Testis (tissue), 2 donors: ENCODE measurements at regions not wholly inside any gene's neighbourhood (a gene's known extent, or its start where the extent isn't known, plus 50 kb on each side); places are given as distances from the start of the nearest gene placed in this dataset.

Experiments used
- POLR2A ChIP-seq: fragments of 450-650 bp; IDR thresholded peaks from one replicate; pipeline ENCODE4 v1.6.1; 2017; ENCODE audit warnings: antibody characterized with exemption, mild to moderate bottlenecking, moderate library complexity
- TF ChIP-seq, protein P1 (sequence below), 3 experiments: fragments of 450-650 bp in 2 of 3; fragments of 200-600 bp in 1 of 3; sonication (generic) in 1 of 3; IDR thresholded peaks; one replicate each; pipeline ENCODE4 v1.5.1; 2016 to 2019; ENCODE audit warnings: antibody characterized with exemption in 3 of 3, mild to moderate bottlenecking in 2 of 3, moderate library complexity in 1 of 3

DNA sequence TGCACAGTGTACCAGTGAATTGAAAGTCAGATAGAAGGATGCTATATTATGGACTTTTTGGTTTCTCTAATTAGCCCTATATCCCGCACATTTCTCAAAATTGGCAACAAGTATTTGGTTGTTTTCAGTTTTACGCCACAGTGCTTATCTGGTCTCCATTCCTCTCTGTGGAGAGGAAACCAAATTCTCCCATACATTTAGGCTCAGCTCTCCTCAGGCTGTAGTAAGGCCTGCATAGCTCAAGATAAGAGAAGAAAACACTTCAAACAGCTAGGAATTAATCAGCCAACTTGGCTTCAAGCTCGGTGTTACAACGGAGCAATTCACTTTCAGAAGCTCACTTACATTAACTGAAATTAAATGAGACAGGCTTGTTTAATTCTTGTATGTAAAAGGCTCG, 263.2 kb downstream of the PDHA2 start:
- TF ChIP-seq POLR2A: no peak
- TF ChIP-seq, protein P1, sequence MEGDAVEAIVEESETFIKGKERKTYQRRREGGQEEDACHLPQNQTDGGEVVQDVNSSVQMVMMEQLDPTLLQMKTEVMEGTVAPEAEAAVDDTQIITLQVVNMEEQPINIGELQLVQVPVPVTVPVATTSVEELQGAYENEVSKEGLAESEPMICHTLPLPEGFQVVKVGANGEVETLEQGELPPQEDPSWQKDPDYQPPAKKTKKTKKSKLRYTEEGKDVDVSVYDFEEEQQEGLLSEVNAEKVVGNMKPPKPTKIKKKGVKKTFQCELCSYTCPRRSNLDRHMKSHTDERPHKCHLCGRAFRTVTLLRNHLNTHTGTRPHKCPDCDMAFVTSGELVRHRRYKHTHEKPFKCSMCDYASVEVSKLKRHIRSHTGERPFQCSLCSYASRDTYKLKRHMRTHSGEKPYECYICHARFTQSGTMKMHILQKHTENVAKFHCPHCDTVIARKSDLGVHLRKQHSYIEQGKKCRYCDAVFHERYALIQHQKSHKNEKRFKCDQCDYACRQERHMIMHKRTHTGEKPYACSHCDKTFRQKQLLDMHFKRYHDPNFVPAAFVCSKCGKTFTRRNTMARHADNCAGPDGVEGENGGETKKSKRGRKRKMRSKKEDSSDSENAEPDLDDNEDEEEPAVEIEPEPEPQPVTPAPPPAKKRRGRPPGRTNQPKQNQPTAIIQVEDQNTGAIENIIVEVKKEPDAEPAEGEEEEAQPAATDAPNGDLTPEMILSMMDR (IDR thresholded peaks at IDR 0.05): no peak
